AG04449 (cell line): ENCODE measurements at regions not wholly inside any gene's neighbourhood (a gene's known extent, or its start where the extent isn't known, plus 50 kb on each side); places are given as distances from the start of the nearest gene placed in this dataset.

Source experiments
- CTCF ChIA-PET: fragments of 350-600 bp; formaldehyde crosslinking; extraction: SDS; loops from one replicate; lab custom pipeline; 2021; ENCODE audit warnings: antibody characterized with exemption; lab: Yijun Ruan, JAX
- POLR2A ChIA-PET: fragments of 400-600, 350-600 bp; formaldehyde crosslinking; extraction: SDS; loops from one replicate; lab custom pipeline; 2020; ENCODE audit warnings: antibody characterized with exemption, inconsistent platforms; lab: Yijun Ruan, JAX
- DNase-seq: peaks from one replicate; pipeline ENCODE4 v3.0.0-alpha.2; 2010; ENCODE audit warnings: low read depth, low spot score
- H3K4me3 ChIP-seq: 2 replicates; pipeline ENCODE4 v1.5.1; 2011; ENCODE audit warnings: low read depth, mild to moderate bottlenecking, control low read depth, low read length
- TF ChIP-seq, protein P1 (sequence below): IDR thresholded peaks from one replicate; pipeline ENCODE4 v1.5.1; 2011; ENCODE audit warnings: mild to moderate bottlenecking, moderate library complexity, low read length, control low read depth, inconsistent platforms; ENCODE audit not compliant: insufficient read depth; ENCODE audit errors: missing control alignments

DNA sequence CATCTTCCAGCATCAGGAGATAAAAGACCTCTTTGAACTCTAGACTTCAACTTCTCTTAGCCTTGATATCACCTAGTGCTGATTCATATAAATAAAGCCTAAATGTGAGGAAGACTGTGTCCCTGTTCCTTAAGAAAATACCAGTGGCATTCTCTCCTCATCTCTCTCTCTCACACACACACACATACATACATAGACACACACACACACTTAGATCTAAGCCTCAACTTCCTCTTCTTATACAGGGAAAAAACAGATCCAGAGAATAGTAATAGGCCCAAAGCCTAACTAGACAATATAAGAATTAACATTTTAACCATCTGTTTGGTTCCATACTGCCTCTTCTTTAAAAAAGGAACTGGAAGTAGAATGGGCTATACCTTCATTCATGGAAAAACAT is 195.3 kb upstream of the NR4A3 start:
- TF ChIP-seq, protein P1, sequence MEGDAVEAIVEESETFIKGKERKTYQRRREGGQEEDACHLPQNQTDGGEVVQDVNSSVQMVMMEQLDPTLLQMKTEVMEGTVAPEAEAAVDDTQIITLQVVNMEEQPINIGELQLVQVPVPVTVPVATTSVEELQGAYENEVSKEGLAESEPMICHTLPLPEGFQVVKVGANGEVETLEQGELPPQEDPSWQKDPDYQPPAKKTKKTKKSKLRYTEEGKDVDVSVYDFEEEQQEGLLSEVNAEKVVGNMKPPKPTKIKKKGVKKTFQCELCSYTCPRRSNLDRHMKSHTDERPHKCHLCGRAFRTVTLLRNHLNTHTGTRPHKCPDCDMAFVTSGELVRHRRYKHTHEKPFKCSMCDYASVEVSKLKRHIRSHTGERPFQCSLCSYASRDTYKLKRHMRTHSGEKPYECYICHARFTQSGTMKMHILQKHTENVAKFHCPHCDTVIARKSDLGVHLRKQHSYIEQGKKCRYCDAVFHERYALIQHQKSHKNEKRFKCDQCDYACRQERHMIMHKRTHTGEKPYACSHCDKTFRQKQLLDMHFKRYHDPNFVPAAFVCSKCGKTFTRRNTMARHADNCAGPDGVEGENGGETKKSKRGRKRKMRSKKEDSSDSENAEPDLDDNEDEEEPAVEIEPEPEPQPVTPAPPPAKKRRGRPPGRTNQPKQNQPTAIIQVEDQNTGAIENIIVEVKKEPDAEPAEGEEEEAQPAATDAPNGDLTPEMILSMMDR = no peak

DNA sequence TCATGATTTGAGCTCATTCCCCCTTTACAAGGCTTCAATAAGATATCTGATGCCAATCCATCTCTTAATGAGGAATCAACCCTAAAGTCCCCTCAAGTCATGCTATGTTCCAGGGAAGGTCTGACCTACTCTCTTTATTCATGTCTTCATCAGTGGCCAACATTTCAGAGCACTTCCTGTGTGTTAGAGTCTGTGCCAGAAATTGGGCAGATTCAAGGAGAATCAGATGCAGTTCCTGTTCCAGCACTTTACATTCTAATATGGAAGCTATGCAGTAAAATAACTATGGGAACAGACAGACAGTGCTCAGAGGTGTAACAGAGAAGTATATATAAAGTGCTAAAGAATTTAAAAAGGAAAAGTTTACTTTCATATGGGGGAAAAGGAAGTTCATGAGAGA is 193.4 kb upstream of the NR4A3 start:
- TF ChIP-seq, protein P1 = no peak
- no peak for DNase-seq
- no peak overlapping the region for H3K4me3 ChIP-seq
- CTCF ChIA-PET = no interaction called here
- POLR2A ChIA-PET = no interaction called here

More for the DNA sequence above, 195.3 kb upstream of the NR4A3 start:
- ChIA-PET POLR2A (no interaction called here), CTCF (no interaction called here)
- DNase-seq = no peak
- H3K4me3 ChIP-seq = no peak overlapping the region

DNA sequence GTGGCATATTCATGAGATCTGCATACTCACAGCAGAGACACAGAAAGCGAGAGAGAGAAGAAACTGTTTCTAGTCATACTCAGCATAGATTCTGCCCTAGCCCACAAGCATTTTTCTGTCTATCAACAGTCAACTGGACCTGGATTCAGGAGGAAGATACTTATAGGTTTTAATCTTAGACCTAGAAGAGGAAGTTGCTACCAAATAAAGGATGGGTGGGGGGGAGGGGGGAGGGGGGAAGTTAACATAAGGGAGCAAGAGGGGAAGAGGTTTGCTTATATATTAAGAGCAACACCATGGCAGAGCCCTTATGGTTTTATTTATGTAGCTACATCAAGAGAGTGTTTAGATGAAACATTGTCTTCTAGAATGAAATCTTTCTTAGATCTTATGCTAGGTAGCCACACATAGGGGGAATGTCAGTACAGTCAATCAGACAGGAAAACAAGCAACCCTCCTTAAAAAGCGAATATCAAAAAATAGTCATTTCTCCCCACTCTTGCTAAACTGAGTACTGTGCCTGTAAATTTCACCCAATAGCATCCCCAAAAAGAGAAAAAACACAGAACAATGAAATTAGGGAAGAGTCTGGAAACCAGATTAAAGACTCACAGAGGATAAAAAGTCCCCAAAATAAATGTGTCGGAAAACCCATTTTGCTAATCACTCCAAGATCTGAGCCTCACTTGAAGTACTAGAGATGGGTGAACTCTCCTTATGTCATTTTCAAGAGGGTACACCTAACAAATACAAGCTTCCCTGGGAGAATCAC is 192.7 kb upstream of the NR4A3 start:
- TF ChIP-seq, protein P1 = no peak
- H3K4me3 ChIP-seq = no peak overlapping the region
- ChIA-PET CTCF (no interaction called here), POLR2A (no interaction called here)
- DNase-seq = no peak

DNA sequence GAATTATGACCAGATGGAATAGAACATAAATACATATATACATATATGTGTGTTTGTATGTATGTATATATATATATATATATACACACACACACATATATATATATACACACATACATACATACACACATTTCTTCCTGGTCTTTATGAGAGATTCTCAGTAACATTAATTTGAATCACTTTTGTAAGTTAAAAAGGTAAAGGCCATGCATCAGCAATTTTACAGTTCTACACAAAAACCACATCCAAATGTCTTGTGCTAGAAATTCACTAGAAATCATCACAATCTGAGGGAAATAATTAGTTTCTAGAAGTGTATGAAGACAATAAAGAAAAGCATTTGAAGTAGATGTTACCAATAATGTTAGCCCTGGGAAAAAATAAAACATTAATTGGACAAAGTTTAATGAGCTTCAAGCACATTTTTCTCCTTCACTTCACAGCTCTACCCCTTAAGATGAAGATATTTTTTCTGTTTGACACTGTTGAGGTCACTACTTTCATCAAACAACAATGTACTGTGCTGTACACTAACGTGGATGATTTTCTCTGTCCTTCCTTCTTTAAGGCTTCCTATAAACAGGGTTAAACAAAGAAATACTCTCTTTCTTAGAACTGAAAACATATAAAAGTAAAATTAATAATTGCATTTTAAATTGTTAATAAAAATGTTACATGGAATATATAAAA is 189.2 kb upstream of the NR4A3 start:
- no peak for DNase-seq
- ChIA-PET CTCF (no interaction called here), POLR2A (no interaction called here)
- no peak overlapping the region for H3K4me3 ChIP-seq
- TF ChIP-seq, protein P1 = no peak

DNA sequence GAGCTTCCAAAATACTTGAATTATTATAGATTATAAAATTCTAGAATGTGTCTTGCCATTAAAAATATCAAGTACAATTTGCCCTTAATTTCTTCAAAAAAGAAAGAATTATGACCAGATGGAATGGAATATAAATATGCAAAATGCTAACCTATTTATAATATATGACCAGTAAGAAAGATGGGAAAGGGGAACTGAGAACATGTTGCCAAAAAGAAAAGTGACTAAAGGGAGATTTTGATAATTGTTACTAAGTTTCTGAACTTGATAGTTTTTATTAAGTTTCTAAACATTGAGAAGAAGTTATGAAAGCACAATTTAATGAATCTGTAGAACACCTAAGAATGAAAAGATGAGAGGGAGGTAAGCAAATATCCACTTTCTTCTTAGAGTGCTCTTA is 188.4 kb upstream of the NR4A3 start:
- TF ChIP-seq, protein P1 = no peak
- no peak overlapping the region for H3K4me3 ChIP-seq
- ChIA-PET POLR2A (no interaction called here), CTCF (no interaction called here)
- no peak for DNase-seq

DNA sequence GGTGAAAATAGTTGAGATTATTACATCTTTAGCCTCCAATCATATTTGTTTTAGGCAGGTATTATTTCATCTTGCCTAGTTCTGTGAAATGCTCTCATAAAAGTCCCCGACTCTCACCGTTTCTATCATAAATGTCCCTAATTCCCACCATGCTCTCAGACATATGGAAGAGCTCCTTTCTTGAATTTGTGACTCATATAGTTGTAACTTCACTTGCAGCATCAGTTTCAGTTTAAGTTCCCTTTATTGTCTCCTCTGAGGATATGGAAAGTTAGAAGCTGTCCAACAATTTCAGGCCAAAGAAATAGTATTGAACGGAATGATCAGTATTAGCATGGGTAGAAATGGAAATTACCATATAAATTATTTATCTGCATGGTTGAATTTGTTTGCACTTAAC is 187.5 kb upstream of the NR4A3 start:
- TF ChIP-seq, protein P1 = no peak
- ChIA-PET POLR2A (no interaction called here), CTCF (no interaction called here)
- H3K4me3 ChIP-seq = no peak overlapping the region
- DNase-seq = no peak
